Coronary artery (tissue), 2 donors: ENCODE measurements at regions not wholly inside any gene's neighbourhood (a gene's known extent, or its start where the extent isn't known, plus 50 kb on each side); places are given as distances from the start of the nearest gene placed in this dataset.

Source experiments
- DNase-seq: peaks from one replicate; pipeline ENCODE4 v3.0.0-alpha.2; 2017; ENCODE audit warnings: low spot score
- H3K27ac ChIP-seq, 2 donors: fragments of 200-600 bp; sonication (generic); one replicate each; pipeline ENCODE4 v1.5.1; 2016 to 2019
- H3K4me3 ChIP-seq: fragments of 200-600 bp; sonication (generic); 2 replicates; pipeline ENCODE4 v1.5.1; 2016; ENCODE audit warnings: mild to moderate bottlenecking, moderate library complexity
- TF ChIP-seq, protein P1 (sequence below): fragments of 200-600 bp; sonication (generic); IDR thresholded peaks from one replicate; pipeline ENCODE4 v1.5.1; 2019; ENCODE audit warnings: antibody characterized with exemption

DNA sequence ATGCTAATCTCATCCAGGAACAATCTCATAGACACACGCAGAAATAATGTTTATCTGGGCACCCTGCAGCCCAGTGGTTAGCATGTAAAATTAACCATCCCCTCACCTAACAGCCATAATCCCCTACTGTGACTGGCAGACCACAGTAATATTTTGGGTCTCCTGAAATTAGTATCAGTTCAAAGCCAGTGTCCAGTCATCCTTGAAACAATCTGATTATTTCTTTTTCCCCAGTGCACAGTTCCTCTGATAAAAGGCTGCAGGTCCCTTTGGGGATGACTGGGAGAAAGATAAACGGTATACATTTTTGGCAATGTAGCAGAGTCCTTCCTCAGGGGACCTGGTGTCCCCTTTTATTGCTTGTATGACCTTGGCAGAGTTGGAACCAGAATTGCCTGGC is 50.4 kb upstream of the CYSLTR2 start:
- Histone ChIP-seq H3K4me3 (no peak overlapping the region), H3K27ac (no peak overlapping the region)
- TF ChIP-seq, protein P1, sequence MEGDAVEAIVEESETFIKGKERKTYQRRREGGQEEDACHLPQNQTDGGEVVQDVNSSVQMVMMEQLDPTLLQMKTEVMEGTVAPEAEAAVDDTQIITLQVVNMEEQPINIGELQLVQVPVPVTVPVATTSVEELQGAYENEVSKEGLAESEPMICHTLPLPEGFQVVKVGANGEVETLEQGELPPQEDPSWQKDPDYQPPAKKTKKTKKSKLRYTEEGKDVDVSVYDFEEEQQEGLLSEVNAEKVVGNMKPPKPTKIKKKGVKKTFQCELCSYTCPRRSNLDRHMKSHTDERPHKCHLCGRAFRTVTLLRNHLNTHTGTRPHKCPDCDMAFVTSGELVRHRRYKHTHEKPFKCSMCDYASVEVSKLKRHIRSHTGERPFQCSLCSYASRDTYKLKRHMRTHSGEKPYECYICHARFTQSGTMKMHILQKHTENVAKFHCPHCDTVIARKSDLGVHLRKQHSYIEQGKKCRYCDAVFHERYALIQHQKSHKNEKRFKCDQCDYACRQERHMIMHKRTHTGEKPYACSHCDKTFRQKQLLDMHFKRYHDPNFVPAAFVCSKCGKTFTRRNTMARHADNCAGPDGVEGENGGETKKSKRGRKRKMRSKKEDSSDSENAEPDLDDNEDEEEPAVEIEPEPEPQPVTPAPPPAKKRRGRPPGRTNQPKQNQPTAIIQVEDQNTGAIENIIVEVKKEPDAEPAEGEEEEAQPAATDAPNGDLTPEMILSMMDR, result no peak
- no peak for DNase-seq
